Naive thymus-derived CD8-positive, alpha-beta T cell (primary cell): ENCODE measurements at regions not wholly inside any gene's neighbourhood (a gene's known extent, or its start where the extent isn't known, plus 50 kb on each side); places are given as distances from the start of the nearest gene placed in this dataset.
"Not testable (repeated sequence)": the region's sequence is repeated elsewhere in the genome, so short reads cannot be mapped to it uniquely, and the experiment has no call there.

Experiments used
- ATAC-seq, 2 donors: fragments of 150-1000 bp; cut with Tn5 transposase in 1 of 2; sonication (Bioruptor Pico), chemical (Tn5 transposase) in 1 of 2; 1 replicate in 1 of 2; 2 replicates in 1 of 2; pipeline ENCODE4 v1.10.0; 2021; ENCODE audit warnings: mild to moderate bottlenecking in 2 of 2, moderate library complexity in 2 of 2
- POLR2A ChIA-PET: fragments of 350-600 bp; sonication (Branson Sonifier 250); formaldehyde crosslinking; loops from one replicate; lab custom pipeline; 2021; ENCODE audit warnings: antibody characterized with exemption; lab: Charles Lee
- DNase-seq, 10 donors: peaks; one replicate each; pipeline versions ENCODE4 v3.0.0 to v3.0.0-alpha.2; 2020 to 2022
- H3K27ac Mint-ChIP-seq, 10 donors: one replicate each; pipeline ENCODE4 v1.8.0; 2020 to 2022; ENCODE audit warnings: mild to moderate bottlenecking in 10 of 10, mixed read lengths in 10 of 10, moderate library complexity in 4 of 10, inconsistent platforms in 1 of 10
- H3K27me3 Mint-ChIP-seq, 5 donors: one replicate each; pipeline ENCODE4 v1.8.0; 2021 to 2022; ENCODE audit warnings: mixed read lengths in 5 of 5
- H3K36me3 Mint-ChIP-seq, 3 donors: one replicate each; pipeline ENCODE4 v1.8.0; 2020 to 2022; ENCODE audit warnings: mixed read lengths in 3 of 3, mild to moderate bottlenecking in 2 of 3, inconsistent platforms in 1 of 3
- H3K4me1 Mint-ChIP-seq, 4 donors: one replicate each; pipeline ENCODE4 v1.8.0; 2021 to 2022; ENCODE audit warnings: mixed read lengths in 4 of 4
- H3K4me3 Mint-ChIP-seq, 10 donors: one replicate each; pipeline ENCODE4 v1.8.0; 2020 to 2022; ENCODE audit warnings: mild to moderate bottlenecking in 10 of 10, mixed read lengths in 10 of 10, moderate library complexity in 6 of 10, inconsistent platforms in 1 of 10
- H3K9me3 Mint-ChIP-seq, 9 donors: one replicate each; pipeline ENCODE4 v1.8.0; 2020 to 2022; ENCODE audit warnings: mixed read lengths in 9 of 9, mild to moderate bottlenecking in 3 of 9, inconsistent platforms in 1 of 9, moderate library complexity in 1 of 9

DNA sequence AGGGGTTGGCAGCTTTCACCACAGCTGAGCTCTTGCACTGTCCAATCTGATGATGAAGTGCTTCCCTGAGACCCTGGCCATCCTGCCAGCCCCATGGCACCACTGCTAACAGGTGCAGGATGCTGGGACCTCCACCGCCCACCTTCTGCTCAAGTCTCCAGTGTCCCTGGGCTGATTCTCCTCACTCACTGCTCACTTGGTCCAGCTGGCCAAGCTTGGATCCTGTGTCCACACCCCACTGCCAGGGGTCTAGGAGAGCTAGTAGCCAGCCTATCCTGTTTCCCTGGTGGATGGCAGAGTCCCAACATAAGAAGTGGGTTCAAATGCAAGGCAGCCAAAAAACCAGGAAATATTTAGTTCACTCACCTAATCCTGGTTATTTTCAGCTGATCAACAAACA lies 217.2 kb upstream of the IRF2BP2 start:
- H3K27me3 Mint-ChIP-seq: no peaks in the 10 kb centered on the region
- H3K4me3 Mint-ChIP-seq: no peak overlapping the region
- H3K9me3 Mint-ChIP-seq: no peaks in the 10 kb centered on the region
- H3K4me1 Mint-ChIP-seq: peaks cover 4 to 16% (median 11%) of the 10 kb centered on the region in 4 donors
- no peaks in the 10 kb centered on the region for H3K36me3 Mint-ChIP-seq
- POLR2A ChIA-PET: interaction anchor here (1.1 kb wide), 1 partner anchor 14 kb away, joined by 3 read pairs; no protein-coding TSS in a partner anchor
- H3K27ac Mint-ChIP-seq: peak overlapping the region in 2 of 10 donors; percentile 41 to 55
- ATAC-seq (no peak), DNase-seq (no peak)

DNA sequence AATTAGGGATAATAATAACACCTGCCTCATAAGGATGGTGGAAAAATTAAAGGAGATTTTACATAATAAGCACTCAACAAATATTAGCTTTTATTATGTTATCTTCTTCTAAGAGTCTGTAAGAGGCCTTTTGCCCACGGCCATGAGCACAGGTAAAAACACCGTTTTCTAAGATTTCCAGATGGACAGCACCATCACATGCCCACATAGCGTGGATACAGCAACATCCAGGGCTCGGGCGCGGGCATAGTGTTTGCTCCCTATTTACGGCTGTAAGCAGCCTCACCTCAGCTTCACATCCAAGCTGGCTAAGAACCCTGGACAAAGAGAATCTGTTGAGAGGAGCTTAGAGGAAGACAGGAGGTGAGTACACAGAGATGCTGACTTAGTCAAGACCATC lies 216.4 kb upstream of the IRF2BP2 start:
- no peak for DNase-seq
- H3K9me3 Mint-ChIP-seq: no peaks in the 10 kb centered on the region
- H3K4me3 Mint-ChIP-seq: no peak overlapping the region
- H3K27ac Mint-ChIP-seq: no peak overlapping the region
- ATAC-seq: no peak
- H3K4me1 Mint-ChIP-seq: peaks cover 4 to 16% (median 11%) of the 10 kb centered on the region in 4 donors
- no peaks in the 10 kb centered on the region for H3K27me3 Mint-ChIP-seq
- POLR2A ChIA-PET: no interaction called here
- H3K36me3 Mint-ChIP-seq: no peaks in the 10 kb centered on the region

DNA sequence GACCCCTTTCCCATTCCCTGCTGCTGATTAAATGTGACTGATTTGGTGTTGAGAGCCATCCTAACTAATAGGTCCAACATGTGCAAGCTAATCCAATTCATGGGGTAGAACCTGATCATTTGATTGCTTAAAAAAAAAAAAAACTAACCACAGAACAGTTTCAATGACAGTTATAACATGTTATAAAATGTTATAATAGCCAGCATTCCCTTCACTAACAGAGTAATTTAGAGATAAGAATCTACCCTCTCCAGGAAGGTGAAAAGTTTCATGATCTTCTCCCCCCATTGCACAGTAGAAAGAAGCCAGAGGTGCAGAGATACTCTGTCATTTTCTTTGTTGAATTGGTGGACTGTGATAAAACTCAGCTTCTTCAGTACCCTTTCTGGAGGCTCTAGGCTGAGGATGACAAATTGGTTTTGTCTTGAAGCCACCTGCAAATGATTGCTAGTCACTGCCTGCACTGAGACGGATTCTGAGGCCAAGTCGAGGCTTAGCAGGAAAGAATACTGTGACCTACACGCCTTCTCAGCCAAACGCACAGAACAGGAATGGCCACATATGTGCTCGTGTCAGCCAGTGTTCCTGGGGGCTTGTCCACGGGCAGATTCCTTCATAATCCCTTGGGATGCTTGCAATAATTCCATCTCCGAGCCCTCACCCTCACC lies 215.7 kb upstream of the IRF2BP2 start:
- DNase-seq (no peak), ATAC-seq (no peak)
- peaks cover 4 to 14% (median 11%) of the 10 kb centered on the region in 4 donors for H3K4me1 Mint-ChIP-seq
- peak overlapping the region in 1 of 10 donors; percentile 5 for H3K27ac Mint-ChIP-seq
- POLR2A ChIA-PET: no interaction called here
- no peak overlapping the region for H3K4me3 Mint-ChIP-seq
- H3K36me3 Mint-ChIP-seq: no peaks in the 10 kb centered on the region
- no peaks in the 10 kb centered on the region for H3K9me3 Mint-ChIP-seq
- no peaks in the 10 kb centered on the region for H3K27me3 Mint-ChIP-seq

DNA sequence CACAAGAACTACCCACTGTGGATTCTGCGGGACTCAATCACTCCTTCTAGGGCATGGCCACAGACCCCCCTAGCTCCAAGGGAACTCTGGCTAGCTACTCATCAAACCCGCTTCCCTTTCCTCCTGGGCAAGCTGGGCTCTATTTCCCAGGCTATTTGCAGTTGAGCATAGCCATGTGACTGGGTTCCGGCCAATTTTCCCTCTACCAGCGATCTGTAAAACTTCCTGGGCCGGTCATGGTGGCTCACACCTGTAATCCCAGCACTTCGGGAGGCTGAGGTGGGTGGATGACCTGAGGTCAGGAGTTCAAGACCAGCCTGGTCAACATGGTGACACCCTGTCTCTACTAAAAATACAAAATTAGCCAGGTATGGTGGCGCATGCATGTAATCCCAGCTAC lies 214.9 kb upstream of the IRF2BP2 start:
- H3K36me3 Mint-ChIP-seq, DNase-seq, H3K27me3 Mint-ChIP-seq, POLR2A ChIA-PET, H3K9me3 Mint-ChIP-seq, H3K4me1 Mint-ChIP-seq, ATAC-seq, H3K4me3 Mint-ChIP-seq: not testable (repeated sequence)
- peak overlapping the region in 1 of 10 donors; percentile 43 for H3K27ac Mint-ChIP-seq

DNA sequence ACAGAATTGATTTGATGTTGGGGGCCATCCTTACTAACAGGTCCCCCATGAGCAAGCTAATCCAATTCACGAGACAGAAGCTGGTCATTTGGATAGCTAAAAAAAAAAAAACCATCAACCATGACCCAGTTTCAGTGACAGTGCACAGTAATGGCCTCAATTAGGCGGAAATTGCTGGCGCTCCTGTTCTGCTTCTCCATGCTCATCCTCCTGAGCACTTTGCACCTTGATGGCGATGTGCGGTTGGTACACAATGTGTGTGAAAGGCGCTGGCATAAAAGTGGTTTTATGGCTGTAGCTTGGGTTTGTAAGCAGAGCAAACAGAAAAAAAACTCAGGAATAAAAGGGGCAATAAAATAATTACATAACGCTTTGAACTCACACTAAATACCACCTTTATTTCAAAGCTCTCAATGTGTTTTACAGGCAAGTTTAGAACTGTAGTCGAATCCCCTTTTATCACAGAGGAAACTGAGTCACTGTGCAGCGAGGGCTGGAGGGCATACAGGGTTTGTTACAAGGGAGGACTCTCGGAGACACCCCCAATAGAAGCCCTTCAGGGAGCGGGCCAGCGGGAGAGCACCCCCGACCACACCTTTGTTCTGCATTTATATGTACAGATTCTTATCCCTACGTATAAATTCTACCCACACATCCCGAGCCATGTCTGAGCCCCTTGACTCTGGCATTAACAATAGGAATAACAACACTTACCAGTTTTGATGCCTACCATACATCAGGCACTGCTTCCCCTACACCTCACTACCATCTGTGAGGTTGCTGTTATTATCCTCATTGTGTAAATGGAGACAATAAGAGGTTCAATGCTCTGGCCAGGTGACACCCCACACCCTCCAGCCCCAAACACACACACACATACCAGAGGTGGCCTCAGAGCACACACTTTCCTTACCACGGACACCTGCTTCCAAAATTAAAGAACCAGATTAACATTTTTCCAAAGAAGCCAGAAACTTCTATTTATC lies 213.5 kb upstream of the IRF2BP2 start:
- H3K27me3 Mint-ChIP-seq: no peaks in the 10 kb centered on the region
- POLR2A ChIA-PET: interaction anchor here (0.6 to 0.7 kb wide), 4 partner anchors 15 to 87 kb away, joined by 3 to 4 read pairs (median 3); no protein-coding TSS in a partner anchor

DNA sequence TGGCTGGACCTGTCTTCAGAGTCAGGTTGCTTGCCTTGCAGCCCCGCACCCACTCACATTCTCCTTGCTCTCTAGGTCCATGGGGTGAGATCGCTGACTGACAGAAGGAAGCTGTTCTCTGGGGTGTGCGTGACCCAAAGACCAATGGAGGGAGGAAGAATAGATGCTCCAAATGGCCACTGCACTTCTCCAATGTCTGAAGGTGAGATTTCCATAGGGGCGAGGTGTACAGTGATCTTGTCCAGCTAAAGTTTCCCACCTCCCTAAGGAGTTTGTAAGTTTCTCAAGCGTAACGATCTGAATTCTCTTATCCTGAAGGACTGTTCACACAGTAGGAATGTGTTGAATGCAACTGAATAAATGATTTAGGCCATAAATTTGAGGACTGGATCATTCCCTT lies 211.9 kb upstream of the IRF2BP2 start:
- H3K9me3 Mint-ChIP-seq: no peaks in the 10 kb centered on the region
- no peak overlapping the region for H3K4me3 Mint-ChIP-seq
- peaks cover 0 to 4% (median 0%) of the 10 kb centered on the region in 4 donors for H3K4me1 Mint-ChIP-seq
- H3K27me3 Mint-ChIP-seq: no peaks in the 10 kb centered on the region
- ATAC-seq (no peak), DNase-seq (no peak)
- H3K27ac Mint-ChIP-seq: no peak overlapping the region
- POLR2A ChIA-PET: no interaction called here
- H3K36me3 Mint-ChIP-seq: no peaks in the 10 kb centered on the region

More for the DNA sequence above, 213.5 kb upstream of the IRF2BP2 start:
- DNase-seq (no peak), ATAC-seq (no peak)
- Mint-ChIP-seq H3K4me1 (peaks cover 0 to 4% (median 0%) of the 10 kb centered on the region in 4 donors), H3K4me3 (no peak overlapping the region), H3K36me3 (no peaks in the 10 kb centered on the region), H3K27ac (peak overlapping the region in 1 of 10 donors; percentile 43), H3K9me3 (no peaks in the 10 kb centered on the region)

DNA sequence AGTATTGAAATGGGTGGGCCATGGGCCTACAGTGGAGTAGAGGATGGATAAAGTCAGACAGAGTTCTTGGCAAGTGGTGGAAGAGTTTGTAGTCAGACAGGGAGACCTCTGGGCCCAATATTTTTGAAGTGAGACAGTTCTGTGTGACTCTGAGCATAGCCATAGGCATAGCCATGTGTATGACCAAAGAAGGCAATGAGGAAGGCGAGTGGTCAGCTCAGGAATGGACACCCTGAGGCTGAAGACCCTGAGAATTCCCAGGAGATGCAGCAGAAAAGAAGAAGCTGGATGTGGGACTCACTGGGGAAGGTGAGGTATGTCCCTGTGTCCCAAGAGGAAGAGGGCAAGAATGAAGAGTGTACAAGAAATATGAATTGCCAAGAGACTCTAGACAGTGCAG lies 210.6 kb upstream of the IRF2BP2 start:
- POLR2A ChIA-PET: no interaction called here
- Mint-ChIP-seq H3K4me1 (peaks cover 0 to 4% (median 0%) of the 10 kb centered on the region in 4 donors), H3K27ac (peak overlapping the region in 2 of 10 donors; percentile 2 to 40), H3K36me3 (no peaks in the 10 kb centered on the region), H3K9me3 (no peaks in the 10 kb centered on the region), H3K27me3 (no peaks in the 10 kb centered on the region), H3K4me3 (no peak overlapping the region)
- DNase-seq: no peak
- no peak for ATAC-seq

DNA sequence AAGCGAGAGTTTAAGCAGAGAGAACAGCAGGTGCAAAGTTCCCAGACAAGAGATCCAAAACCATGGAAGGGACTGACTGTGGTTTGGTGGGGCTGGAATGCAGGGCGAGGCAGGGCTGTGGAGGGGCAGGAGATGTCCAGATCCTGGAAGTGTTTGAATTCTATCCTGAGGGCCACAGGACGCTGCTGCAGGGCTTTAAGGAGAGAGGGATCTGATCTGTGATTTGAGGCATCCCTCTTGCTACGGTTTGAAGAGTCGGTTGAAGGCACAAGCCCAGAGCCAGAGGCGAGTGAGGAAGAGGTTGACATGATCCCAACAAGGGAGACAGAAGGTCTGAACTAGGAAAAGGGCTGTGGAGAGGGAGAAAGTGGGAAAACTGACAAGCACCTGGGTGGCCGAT lies 209.9 kb upstream of the IRF2BP2 start:
- H3K27me3 Mint-ChIP-seq, POLR2A ChIA-PET, ATAC-seq, H3K4me3 Mint-ChIP-seq, H3K9me3 Mint-ChIP-seq, DNase-seq, H3K4me1 Mint-ChIP-seq, H3K36me3 Mint-ChIP-seq: not testable (repeated sequence)
- peak overlapping the region in 1 of 10 donors; percentile 2 for H3K27ac Mint-ChIP-seq

DNA sequence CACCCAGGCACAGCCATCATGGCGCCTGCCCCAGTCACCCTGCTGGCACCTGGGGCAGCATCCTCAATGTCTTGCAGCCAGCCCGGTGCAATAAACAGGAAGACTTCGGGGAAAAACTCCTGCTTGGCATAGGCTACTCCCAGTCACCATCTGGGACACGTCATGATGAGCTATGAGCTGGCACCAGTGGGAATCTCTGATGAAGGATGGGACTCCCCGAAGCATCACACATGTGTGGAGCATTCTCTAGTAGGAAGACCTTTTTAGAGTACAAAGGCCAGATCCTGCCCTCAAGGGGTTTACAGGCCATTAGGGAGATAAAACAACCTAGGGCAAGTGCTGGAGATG lies 208.0 kb upstream of the IRF2BP2 start:
- ATAC-seq, H3K9me3 Mint-ChIP-seq, H3K36me3 Mint-ChIP-seq, H3K27ac Mint-ChIP-seq, H3K4me1 Mint-ChIP-seq, POLR2A ChIA-PET, H3K27me3 Mint-ChIP-seq, H3K4me3 Mint-ChIP-seq, DNase-seq: not testable (repeated sequence)

DNA sequence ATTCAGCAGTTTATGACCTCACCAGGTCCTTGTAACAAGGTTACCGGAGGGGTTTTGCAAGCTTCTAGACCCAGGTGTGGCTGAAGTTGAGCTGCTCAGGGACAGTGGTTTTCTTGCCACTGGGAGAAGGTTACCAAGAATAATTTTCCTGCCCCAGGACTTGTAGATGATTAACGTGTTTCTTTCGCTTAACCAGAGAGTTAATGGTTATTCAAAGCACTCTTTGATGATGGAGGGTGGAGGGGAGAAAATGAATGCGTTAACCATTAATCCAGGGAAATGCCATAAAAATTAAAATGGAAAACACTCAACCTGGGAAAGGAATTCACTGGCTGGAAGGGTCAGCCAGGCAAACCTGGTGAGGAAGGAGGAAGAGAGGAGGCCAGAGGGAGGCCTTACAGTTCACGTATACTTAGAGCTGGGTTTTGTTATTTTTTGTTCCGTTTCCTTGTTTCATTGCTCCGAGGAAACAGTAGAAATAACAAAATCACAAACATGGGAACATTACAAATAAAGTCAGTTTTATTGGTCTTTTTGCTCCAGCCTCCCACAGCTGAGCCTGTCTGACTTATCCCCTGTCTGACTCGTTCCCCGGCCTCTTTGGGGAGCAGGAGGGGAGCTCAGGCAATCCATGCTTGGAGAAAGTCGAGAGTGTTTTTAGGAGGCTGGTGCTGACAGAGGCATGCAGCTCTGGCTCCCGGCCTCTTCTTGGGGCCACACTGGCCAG lies 207.5 kb upstream of the IRF2BP2 start:
- H3K27ac Mint-ChIP-seq, H3K4me3 Mint-ChIP-seq, DNase-seq, POLR2A ChIA-PET, ATAC-seq, H3K9me3 Mint-ChIP-seq, H3K36me3 Mint-ChIP-seq, H3K4me1 Mint-ChIP-seq, H3K27me3 Mint-ChIP-seq: not testable (repeated sequence)

DNA sequence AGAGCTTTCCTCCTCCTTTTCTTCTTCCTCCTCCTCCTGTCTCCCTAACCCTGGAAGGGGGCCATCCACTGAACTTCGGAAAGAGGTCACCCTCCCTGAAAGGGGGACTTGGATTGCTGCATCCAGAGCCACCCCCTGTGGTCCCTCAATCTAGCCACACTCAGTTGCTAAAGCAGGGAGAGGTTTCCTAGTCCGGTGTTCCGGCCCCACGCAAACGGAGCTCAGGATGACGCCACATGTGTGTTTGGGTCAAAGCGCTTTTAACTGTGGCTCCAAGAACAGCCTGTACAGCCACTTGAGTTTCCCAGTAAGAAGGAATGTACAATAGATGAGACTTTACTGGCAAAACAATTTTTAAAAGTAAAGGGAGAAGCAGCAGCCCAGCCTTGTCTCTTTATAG lies 206.9 kb upstream of the IRF2BP2 start:
- DNase-seq, H3K36me3 Mint-ChIP-seq, H3K9me3 Mint-ChIP-seq, H3K27ac Mint-ChIP-seq, POLR2A ChIA-PET, H3K27me3 Mint-ChIP-seq, H3K4me1 Mint-ChIP-seq, ATAC-seq, H3K4me3 Mint-ChIP-seq: not testable (repeated sequence)

DNA sequence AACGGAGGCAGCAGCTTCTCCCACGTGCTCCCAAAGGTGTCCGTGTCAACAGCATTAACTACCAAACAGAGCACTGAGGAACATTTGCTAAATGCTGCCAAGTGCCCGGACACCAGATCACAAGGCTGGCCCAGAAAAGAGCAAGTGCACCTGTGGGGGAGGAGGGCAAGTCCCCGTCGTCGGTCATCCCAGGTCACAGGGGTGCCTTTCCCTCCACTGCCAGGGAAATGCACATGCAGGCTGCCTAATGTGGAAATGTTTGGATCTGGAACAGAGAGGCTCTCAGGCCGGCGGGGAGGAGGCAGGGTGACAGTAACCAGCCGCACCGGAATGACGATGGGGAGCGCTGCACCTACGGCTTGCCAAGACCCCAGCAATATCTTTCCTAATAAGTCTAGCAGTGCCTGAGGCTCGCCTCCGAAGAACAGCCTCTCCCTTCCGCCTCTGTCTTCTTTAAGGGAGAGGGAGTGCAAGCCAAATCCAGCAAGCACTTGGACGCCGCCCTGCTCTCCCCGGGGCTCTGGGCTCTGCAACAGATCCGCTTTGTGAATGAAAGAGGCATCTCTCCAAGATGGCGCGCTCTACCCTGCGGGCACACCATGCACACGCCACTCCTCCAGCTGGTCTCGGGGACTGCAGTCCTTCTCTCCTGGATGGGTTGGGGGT lies 206.3 kb upstream of the IRF2BP2 start:
- POLR2A ChIA-PET, H3K27me3 Mint-ChIP-seq, H3K4me3 Mint-ChIP-seq, H3K4me1 Mint-ChIP-seq, ATAC-seq, DNase-seq, H3K27ac Mint-ChIP-seq, H3K9me3 Mint-ChIP-seq, H3K36me3 Mint-ChIP-seq: not testable (repeated sequence)
